ENCODE measurements at regions not wholly inside any gene's neighbourhood (a gene's known extent, or its start where the extent isn't known, plus 50 kb on each side); places are given as distances from the start of the nearest gene placed in this dataset.
A peak's percentile ranks its signal among the peaks of the same experiment; 100 is the strongest.

- TF ChIP-seq, protein P1, sequence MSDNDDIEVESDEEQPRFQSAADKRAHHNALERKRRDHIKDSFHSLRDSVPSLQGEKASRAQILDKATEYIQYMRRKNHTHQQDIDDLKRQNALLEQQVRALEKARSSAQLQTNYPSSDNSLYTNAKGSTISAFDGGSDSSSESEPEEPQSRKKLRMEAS (IDR thresholded peaks at IDR 0.05), result no peak
- TF ChIP-seq NFIC (IDR thresholded peaks at IDR 0.05) (no peak), CREB1 (IDR thresholded peaks at IDR 0.05; ENCODE audit: low read depth) (no peak), RAD21 (IDR thresholded peaks at IDR 0.05; ENCODE audit: low read depth) (no peak), YY1 (IDR thresholded peaks at IDR 0.05; ENCODE audit: low read depth) (no peak), USF1 (IDR thresholded peaks at IDR 0.05) (no peak), TCF12 (IDR thresholded peaks at IDR 0.05; ENCODE audit: low read depth) (no peak), TAF1 (IDR thresholded peaks at IDR 0.05; ENCODE audit: low read depth) (no peak), CEBPB (IDR thresholded peaks at IDR 0.05) (no peak), FOXM1 (IDR thresholded peaks at IDR 0.05; ENCODE audit: borderline replicate concordance, low read depth) (no peak), EP300 (IDR thresholded peaks at IDR 0.05; ENCODE audit: borderline replicate concordance) (no peak), EGR1 (IDR thresholded peaks at IDR 0.05) (no peak), ZBTB7A (IDR thresholded peaks at IDR 0.05; ENCODE audit: low read depth) (no peak), TEAD4 (IDR thresholded peaks at IDR 0.05) (no peak)
- TF ChIP-seq, protein P2, sequence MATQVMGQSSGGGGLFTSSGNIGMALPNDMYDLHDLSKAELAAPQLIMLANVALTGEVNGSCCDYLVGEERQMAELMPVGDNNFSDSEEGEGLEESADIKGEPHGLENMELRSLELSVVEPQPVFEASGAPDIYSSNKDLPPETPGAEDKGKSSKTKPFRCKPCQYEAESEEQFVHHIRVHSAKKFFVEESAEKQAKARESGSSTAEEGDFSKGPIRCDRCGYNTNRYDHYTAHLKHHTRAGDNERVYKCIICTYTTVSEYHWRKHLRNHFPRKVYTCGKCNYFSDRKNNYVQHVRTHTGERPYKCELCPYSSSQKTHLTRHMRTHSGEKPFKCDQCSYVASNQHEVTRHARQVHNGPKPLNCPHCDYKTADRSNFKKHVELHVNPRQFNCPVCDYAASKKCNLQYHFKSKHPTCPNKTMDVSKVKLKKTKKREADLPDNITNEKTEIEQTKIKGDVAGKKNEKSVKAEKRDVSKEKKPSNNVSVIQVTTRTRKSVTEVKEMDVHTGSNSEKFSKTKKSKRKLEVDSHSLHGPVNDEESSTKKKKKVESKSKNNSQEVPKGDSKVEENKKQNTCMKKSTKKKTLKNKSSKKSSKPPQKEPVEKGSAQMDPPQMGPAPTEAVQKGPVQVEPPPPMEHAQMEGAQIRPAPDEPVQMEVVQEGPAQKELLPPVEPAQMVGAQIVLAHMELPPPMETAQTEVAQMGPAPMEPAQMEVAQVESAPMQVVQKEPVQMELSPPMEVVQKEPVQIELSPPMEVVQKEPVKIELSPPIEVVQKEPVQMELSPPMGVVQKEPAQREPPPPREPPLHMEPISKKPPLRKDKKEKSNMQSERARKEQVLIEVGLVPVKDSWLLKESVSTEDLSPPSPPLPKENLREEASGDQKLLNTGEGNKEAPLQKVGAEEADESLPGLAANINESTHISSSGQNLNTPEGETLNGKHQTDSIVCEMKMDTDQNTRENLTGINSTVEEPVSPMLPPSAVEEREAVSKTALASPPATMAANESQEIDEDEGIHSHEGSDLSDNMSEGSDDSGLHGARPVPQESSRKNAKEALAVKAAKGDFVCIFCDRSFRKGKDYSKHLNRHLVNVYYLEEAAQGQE (IDR thresholded peaks at IDR 0.05; ENCODE audit: low read depth), result no peak
Observed at GRCh38 chrX:140086691-140087090, 121.4 kb upstream of the CXorf66 start.

DNA sequence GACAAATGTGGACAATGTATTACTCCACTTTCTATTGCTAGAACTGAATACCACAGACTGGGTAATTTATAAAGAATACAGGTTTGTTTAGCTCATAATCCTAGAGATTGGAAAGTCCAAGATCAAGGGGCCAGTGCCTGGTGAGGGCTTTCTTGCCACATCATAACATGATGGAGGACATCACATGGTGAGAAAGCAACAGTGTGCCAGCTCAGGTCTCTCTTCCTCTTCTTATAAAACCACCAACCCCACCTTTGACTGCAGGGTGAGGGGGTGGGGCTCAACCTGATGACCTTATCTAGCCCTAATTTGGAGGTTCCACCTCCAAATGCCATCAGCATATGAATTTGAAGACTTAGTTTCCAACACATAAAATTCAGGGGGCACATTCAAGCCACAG lies 105.7 kb upstream of the CXorf66 start:
- TF ChIP-seq ZBTB7A (IDR thresholded peaks at IDR 0.05; ENCODE audit: low read depth) (no peak), CEBPB (IDR thresholded peaks at IDR 0.05) (no peak), YY1 (IDR thresholded peaks at IDR 0.05; ENCODE audit: low read depth) (no peak), NFIC (IDR thresholded peaks at IDR 0.05) (no peak)

DNA sequence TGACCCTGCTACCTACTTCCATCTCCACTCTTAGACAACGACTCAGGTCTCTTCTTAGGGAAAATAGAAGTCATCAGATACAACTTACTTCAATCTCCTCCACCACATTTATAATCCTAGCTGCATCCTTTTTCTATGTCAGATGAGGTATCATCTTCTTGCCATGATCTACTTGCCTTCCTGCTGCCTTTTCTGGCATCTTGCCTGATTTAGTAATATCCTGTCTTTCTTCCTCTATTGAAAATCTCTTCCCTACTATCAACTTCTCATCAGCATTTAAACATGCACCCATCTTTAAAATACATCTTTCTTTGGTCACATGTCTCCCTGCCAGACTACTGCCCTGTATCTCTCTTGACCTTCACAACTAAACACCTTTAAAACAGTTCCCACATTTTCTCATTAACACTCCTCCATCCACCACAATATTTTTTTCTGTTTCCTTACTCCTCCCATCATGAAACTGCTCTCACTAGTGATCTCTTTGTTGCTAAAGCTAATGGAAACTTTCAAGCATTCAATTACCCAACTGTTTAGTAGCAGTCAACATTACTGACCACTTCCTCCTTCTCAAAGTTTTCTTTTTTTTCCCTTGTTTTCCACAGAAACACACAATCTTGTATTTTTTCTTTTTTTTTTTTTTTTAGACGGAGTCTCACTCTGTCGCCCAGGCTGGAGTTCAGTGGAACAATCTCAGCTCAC lies 100.8 kb upstream of the CXorf66 start:
- TF ChIP-seq EP300 (IDR thresholded peaks at IDR 0.05; ENCODE audit: borderline replicate concordance), result no peak
- TF ChIP-seq EGR1 (IDR thresholded peaks at IDR 0.05), result no peak
- TF ChIP-seq FOXM1 (IDR thresholded peaks at IDR 0.05; ENCODE audit: borderline replicate concordance, low read depth), result no peak
- TF ChIP-seq TEAD4 (IDR thresholded peaks at IDR 0.05), result no peak
- no peak for TF ChIP-seq TAF1 (IDR thresholded peaks at IDR 0.05; ENCODE audit: low read depth)
- no peak for TF ChIP-seq YY1 (IDR thresholded peaks at IDR 0.05; ENCODE audit: low read depth)

DNA sequence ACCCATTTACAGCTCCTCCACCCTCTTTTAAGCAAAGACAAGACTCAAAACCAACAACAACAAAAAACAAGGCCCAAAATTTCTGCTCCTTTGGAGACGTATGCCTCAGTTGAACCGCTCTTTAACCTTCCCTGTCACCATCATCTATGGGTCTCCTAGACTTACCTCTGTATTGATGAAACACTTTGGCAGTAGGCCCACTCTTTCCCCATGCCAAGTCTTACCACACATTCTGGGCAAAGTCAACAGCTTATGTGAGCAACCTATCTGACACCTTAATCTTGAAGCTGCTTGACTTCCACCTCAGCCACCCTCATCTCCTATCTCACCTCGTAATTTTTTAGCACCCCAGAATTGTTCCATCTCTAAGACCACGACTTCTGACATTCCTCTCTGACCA lies 99.7 kb upstream of the CXorf66 start:
- TF ChIP-seq CREB1 (IDR thresholded peaks at IDR 0.05; ENCODE audit: low read depth) (no peak), USF1 (IDR thresholded peaks at IDR 0.05) (no peak), CEBPB (IDR thresholded peaks at IDR 0.05) (no peak), RAD21 (IDR thresholded peaks at IDR 0.05; ENCODE audit: low read depth) (no peak), ZBTB7A (IDR thresholded peaks at IDR 0.05; ENCODE audit: low read depth) (no peak)
- TF ChIP-seq, protein P1 (IDR thresholded peaks at IDR 0.05), result no peak
- TF ChIP-seq, protein P2 (IDR thresholded peaks at IDR 0.05; ENCODE audit: low read depth), result no peak

- TF ChIP-seq RAD21 (IDR thresholded peaks at IDR 0.05; ENCODE audit: low read depth) (peak; percentile 83), CREB1 (IDR thresholded peaks at IDR 0.05; ENCODE audit: low read depth) (no peak)
Observed at GRCh38 chrX:140057001-140057411, 91.7 kb upstream of the CXorf66 start.

DNA sequence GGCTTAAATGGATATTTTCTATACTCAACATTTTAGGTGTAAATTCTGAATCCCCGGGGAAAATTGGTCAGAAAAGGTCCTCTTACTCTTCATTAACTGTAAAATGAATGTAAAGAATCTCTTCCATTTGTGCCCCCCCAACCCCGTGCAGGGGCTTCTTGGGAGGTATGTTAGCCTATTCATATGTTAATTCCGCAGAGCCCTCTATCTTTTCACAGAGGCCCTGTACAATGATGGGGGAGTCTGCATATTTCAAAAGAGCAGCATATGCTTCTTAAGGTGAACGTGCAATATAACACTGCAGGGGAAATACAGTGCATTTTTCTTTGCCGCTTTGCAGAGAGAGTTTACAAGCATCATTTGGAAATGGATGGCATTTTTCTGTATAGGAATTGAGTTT lies 88.5 kb upstream of the CXorf66 start:
- TF ChIP-seq TCF12 (IDR thresholded peaks at IDR 0.05; ENCODE audit: low read depth) (no peak), YY1 (IDR thresholded peaks at IDR 0.05; ENCODE audit: low read depth) (no peak), RAD21 (IDR thresholded peaks at IDR 0.05; ENCODE audit: low read depth) (no peak), EP300 (IDR thresholded peaks at IDR 0.05; ENCODE audit: borderline replicate concordance) (no peak), USF1 (IDR thresholded peaks at IDR 0.05) (no peak), CEBPB (IDR thresholded peaks at IDR 0.05) (no peak), FOXM1 (IDR thresholded peaks at IDR 0.05; ENCODE audit: borderline replicate concordance, low read depth) (no peak), CREB1 (IDR thresholded peaks at IDR 0.05; ENCODE audit: low read depth) (no peak), EGR1 (IDR thresholded peaks at IDR 0.05) (no peak)
